Epithelial cell of esophagus (primary cell): ENCODE measurements at regions not wholly inside any gene's neighbourhood (a gene's known extent, or its start where the extent isn't known, plus 50 kb on each side); places are given as distances from the start of the nearest gene placed in this dataset.
"Not testable (repeated sequence)": the region's sequence is repeated elsewhere in the genome, so short reads cannot be mapped to it uniquely, and the experiment has no call there.

Experiments used
- DNase-seq: peaks from one replicate; pipeline ENCODE4 v3.0.0; 2010; ENCODE audit warnings: low read depth
- H3K4me3 ChIP-seq: 2 replicates; pipeline ENCODE4 v1.5.1; 2011; ENCODE audit warnings: mild to moderate bottlenecking, low read length, control low read depth
- TF ChIP-seq, protein P1 (sequence below): IDR thresholded peaks from 2 replicates; pipeline ENCODE4 v1.5.1; 2011; ENCODE audit warnings: low read depth, mild to moderate bottlenecking, low read length, control low read depth, inconsistent platforms; ENCODE audit not compliant: insufficient read depth; ENCODE audit errors: missing control alignments

DNA sequence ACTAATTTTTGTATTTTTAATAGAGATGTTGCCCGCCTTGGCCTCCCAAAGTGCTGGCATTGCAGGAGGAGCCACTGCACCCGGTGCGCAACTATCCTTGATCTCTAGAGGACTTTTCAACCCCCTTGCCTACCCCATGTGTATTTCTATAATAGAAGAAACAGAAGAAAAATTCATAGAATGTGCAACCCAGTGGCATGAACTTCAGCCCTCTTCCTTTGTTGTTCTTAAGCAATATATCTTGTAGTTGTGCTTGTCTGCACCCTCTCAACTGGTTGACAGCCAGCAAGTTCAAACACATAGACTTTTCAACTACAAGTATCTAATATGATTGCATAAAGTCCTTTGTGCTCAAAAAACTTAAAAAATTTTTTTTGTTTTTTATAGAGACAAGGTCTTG lies 72.3 kb upstream of the NCOA3 start:
- peak; percentile 45 for DNase-seq
- TF ChIP-seq, protein P1, sequence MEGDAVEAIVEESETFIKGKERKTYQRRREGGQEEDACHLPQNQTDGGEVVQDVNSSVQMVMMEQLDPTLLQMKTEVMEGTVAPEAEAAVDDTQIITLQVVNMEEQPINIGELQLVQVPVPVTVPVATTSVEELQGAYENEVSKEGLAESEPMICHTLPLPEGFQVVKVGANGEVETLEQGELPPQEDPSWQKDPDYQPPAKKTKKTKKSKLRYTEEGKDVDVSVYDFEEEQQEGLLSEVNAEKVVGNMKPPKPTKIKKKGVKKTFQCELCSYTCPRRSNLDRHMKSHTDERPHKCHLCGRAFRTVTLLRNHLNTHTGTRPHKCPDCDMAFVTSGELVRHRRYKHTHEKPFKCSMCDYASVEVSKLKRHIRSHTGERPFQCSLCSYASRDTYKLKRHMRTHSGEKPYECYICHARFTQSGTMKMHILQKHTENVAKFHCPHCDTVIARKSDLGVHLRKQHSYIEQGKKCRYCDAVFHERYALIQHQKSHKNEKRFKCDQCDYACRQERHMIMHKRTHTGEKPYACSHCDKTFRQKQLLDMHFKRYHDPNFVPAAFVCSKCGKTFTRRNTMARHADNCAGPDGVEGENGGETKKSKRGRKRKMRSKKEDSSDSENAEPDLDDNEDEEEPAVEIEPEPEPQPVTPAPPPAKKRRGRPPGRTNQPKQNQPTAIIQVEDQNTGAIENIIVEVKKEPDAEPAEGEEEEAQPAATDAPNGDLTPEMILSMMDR, result no peak
- H3K4me3 ChIP-seq, result no peak overlapping the region

DNA sequence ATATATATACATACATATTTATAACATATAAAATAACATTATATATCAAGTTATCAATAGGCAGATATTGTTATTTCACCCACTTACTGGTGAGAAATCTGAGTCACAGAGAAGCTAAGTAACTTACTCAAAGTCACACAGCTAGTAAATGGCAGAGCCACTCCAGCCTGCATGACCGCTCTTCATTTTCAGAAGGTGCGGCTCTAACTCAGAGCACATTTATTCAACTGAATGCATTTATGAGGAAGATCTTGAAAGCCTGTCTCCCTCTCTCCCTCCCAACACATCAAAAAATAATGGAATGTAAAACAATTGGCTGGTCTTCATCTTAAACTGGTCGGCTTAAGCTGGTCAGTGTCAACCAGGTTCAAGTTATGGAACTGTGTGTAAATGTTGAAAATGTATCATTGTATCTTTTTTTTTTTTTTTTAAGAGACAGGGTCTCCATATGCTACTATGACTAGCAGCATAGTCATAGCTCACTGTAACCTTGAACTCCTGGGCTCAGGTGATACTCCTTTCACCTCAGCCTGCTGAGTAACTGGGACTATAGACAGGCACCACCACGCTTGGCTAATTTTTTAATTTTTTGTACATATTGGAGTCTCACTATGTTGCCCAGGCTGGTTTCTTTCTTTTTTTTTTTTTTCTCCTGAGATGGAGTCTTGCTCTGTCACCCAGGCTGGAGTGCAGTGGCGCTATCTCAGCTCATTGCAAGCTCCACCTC lies 70.7 kb upstream of the NCOA3 start:
- TF ChIP-seq, protein P1, result no peak
- no peak overlapping the region for H3K4me3 ChIP-seq

DNA sequence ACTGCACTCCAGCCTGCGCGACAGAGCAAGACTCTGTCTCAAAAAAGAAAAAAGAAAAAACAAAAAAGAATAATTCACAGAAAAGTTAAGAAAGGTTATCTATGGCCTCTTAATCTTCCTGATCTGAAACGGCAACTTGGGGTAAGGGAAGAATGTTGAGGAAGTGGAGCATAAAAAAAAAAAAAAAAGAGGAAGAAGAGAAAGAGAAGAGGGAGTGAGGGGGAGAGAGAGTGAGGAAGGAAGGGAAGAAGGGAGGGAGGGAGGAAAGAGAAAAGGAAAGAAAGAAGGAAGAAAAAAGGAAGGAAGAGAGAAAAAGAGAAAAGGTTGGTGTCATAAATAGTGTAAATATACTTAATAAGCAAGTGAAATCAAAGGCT lies 68.9 kb upstream of the NCOA3 start:
- DNase-seq, result no peak
- no peak overlapping the region for H3K4me3 ChIP-seq
- TF ChIP-seq, protein P1, result no peak

More for the DNA sequence above, 70.7 kb upstream of the NCOA3 start:
- DNase-seq, result no peak

DNA sequence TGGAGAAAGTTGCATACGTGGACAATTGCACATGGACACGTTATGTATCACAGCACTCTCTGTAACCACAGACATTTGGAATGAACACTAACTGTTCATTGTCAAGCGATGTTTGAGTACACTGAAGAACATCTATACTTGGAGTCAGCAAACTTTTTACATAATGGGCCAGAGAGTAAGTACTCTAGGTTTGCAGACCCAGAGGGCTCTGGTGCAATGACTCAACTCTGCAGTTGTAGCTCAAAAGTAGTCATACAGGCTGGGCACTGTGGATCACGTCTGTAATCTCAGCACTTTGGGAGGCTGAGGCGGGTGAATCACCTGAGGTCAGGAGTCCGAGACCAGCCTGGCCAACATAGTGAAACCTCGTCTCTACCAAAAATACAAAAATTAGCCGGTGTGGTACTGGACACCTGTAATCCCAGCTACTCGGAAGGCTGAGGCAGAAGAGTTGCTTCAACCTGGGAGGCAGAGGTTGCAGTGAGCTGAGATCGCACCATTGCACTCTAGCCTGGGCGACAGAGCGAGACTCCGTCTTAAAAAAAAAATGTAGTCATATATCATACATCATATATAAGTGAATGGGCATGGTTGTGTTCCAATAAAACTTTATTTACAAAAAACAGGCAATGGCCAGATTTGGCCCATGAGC lies 67.4 kb upstream of the NCOA3 start:
- peak; percentile 92 for DNase-seq

DNA sequence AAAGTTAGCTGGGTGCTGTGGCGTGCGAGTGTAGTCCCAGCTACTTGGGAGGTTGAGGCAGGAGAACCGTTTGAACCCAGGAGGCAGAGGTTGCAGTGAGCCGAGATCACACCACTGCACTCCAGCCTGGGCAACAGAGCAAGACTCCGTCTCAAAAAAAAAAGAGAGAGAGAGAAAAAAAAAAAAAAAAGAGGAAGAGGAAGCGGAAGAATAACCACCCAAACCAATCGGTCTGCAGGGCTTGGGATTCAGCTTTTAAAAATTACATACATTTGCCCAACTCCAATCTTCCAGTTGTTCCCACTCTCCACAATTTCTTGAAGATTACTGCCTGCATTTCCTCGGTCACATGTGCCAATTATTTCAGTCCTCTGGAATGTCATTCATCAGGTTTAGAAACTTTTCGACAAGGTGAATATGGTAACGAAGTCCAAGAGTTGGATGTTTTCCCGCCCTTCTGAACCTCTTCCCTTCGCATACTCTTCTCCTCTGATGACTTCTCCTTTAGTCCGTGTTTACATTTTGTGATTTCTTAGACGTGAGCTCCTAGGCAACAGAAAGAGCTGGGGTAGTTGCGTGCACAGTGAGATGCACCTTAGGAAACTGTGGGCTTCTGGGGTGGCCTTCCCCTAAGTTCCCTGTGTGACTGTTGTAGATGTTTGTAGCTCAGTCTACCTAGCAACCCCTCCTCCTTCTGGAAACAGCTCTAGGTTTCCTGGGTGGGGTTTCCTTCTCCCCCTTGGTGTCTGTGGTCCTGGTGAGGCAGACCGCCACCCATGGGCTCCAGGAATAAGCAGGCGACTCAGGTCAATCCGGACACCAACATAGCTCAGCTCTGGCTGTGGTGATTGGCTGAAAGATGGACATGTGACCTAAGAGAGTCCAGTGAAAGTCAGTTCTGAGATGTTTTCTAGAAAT lies 63.0 kb upstream of the NCOA3 start:
- no peak overlapping the region for H3K4me3 ChIP-seq
- peak; percentile 89 for DNase-seq
- TF ChIP-seq, protein P1, result no peak

More for the DNA sequence above, 67.4 kb upstream of the NCOA3 start:
- not testable (repeated sequence) for H3K4me3 ChIP-seq

DNA sequence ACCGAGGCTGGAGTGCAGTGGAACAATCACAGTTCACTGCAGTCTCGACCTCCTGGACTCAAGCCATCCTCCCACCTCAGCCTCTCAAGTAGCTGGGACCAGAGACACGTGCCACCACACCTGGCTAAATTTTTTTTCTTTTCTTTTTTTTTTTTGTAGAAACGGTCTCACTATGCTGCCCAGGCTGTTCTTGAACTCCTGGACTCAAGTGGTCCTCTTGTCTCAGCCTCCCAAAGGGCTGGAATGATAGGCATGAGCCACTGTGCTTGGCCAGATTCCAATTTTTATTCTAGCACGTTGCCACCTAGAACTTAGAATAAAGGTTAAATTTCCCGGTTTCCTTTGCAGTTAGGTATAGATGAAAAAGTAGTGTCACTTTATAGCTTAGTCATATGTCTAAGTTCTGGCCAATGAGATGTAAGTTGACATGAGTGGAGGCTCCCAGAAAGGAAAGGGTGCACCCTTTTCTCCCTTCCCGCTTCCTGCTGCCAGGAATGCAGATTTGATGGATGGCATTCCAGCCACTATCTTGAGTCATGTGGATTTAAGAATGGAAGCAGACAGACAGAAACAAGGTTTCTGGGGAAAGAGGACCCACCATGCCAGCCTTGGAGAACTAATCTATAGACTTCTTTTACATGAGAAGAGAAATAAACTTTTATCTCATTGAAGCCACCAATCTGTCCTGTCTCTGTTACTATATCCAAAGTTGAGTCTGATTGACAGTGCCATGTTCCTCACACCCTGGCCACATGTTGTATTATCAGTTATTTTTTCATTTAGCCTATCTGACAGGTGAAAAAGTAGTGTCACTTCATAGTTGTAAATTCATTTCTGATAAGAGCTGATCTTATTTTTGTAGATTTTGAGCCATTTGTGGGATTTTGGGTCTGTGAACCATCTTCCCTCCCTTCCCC lies 60.6 kb upstream of the NCOA3 start:
- peak; percentile 45 for DNase-seq
- H3K4me3 ChIP-seq, result no peak overlapping the region
- TF ChIP-seq, protein P1, result no peak
